Activated T-helper 1 cell treated with Interleukin-2 at 50 U/mL for 16 hours (primary cell): ENCODE measurements at regions not wholly inside any gene's neighbourhood (a gene's known extent, or its start where the extent isn't known, plus 50 kb on each side); places are given as distances from the start of the nearest gene placed in this dataset.
"Not testable (repeated sequence)": the region's sequence is repeated elsewhere in the genome, so short reads cannot be mapped to it uniquely, and the experiment has no call there.

Experiments
- DNase-seq: peaks from one replicate; pipeline ENCODE4 v3.0.0-alpha.2; 2020; ENCODE audit warnings: low read depth

DNA sequence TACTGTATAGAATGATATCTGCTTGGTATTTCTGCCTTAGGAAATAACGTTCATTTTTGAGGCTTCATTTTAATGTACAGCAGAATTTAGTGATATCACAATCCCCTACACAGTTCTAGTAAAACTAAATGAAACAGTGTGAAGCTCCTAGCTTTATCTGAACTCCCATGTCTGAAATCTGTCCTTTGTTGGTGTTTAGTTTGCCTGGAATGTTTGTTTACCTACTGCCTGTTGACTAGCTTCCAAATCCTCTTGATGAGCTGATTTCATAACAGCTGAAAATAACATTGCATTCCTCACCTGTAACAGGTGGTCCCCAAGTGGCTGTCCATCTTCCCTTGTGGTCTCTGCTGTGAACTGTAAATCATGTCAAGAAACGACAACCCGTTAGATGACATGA is 629.1 kb downstream of the TTLL7 start:
- DNase-seq, result not testable (repeated sequence)

DNA sequence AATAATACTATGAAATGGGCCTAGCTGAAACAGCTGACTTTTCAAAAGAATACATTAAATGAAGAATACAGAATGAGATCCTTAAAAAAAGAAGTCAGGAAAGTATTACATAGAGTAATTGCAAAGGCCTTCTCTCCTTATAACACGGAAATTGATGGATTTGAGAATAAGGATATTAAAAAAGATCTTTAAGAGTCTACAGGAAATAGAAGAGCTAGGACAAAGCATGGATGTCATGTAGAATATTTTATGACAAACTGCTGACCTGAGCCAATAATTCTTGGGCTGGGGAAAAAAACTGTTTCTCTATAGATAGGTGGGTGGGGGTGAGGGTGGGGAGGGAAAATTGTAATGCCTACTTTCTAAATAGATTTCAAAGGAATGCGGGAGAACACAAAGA is 633.6 kb downstream of the TTLL7 start:
- not testable (repeated sequence) for DNase-seq

DNA sequence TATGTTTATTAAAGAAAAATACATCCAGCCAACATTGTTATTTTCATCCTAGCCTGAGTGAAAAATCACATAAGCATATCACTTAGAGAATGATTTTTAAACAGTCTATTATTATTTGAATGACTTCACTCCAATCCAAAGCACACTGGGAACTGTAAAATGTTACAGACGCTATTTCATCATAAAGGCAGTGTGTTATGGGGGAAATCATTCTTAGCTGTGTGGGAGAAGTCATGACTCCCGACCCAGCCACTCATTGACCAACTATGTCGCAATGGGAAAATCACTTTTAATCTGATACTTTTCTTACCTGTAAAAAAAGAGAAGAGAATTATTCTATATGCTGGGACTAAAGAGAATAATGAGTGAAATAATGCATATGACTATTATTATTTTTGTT is 653.6 kb downstream of the TTLL7 start:
- DNase-seq, result not testable (repeated sequence)

DNA sequence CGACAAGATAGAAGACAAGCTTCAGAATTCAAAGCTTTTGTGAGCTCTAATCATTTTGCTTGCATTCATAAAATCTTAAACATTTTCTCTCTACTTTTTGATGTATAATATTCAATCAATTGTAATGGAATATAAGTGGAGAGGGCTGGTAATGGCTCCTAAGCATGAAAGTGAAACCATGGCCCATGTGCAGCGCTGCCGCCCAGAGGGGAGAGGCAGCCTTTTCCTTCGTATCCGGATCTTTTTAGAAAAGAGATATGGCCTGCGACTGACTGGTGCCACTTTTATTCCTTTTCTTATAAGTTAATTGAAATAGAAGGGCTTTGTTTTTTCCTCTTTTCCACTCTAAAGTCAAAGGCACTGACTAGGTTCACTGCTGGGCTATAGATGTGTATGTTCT is 655.2 kb downstream of the TTLL7 start:
- DNase-seq, result not testable (repeated sequence)

DNA sequence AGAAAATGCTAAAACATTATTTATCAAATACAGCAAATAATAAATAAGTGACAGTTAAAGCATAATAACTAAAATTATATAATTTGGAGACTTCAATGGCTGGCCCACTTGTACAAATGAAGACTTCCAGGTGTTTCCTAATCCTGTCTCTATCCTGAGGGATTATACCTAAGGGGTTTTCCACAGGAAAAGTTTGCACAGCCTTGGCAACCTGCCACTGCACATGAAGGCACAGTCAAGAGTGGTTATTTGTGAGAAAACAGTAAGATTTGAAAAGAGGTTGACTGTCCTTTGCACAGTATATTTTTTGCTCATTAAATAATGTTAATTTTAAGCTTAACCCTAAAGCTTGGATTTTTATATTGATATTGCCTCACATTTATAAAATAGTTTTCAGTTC is 655.9 kb downstream of the TTLL7 start:
- not testable (repeated sequence) for DNase-seq

DNA sequence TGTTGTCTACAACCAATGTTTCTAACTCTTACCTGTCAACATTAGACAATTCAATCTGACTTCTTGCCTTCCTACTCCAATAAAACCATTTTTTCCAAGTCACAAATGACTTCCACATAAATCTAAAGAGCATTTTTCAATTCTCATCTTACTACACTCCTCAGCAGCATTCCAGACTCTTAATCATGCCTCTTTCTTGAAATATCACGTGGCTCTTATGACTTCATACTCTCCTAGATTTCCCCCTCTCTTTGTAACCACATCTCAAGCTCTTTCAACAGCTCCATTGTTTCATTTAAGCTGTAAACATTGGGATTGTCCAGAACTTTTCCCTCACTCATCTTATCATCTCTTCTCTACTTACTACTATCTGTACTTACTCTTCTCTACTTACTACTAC is 666.6 kb downstream of the TTLL7 start:
- not testable (repeated sequence) for DNase-seq

DNA sequence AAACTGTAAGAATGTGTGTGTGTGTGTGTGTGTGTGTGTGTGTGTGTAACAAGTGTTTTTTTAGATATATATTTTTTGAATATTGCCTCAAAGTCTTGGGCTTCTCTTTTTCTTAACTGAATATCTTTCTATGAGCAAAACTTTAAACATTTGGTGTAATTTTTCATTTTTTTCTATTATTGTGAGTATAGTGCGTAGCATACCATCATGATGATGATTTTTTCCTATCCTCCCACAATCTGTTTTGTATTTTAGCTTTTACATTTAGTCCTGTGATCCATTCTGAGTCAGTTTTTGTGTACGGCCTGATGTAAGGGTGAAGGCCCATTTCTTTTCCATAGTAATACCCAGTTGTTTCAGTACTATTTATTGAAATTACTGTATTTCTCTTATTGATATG is 680.6 kb downstream of the TTLL7 start:
- no peak for DNase-seq

DNA sequence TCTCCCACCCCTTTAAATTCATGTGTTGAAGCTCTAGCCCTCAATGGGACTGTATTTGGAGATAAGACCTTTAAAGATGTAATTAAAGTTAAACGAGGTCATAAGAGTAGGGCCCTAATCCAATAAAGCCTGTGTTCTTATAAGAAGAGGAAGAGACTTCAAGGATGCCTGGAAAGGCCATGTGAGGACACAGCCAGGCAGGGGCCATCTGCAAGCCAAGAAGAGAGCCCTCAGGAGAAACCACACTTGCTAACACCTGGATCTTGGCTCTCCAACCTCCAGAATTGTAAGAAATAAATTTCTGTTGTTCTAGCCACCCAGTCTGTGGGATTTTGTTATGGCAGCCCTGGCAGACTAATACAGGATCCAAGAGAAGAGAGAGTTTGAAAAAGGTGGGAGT is 683.5 kb downstream of the TTLL7 start:
- not testable (repeated sequence) for DNase-seq

DNA sequence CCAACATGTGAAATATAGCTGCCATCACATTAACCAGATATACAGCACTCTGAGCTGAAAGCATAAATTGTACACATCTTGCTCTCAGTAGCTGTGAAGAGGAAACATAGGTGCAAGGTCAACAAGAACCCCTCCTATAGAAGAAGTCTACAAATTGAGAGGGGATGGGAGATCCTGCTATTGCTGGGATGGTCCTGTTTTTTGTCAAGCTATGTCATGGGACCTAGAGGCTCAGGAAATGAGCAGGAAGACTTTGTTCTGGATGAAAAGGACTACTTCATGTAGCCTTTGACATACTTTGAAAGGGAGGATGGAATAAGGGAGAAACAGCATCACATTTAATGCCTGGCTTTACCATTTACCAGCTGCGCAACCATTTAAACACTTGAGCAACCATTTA is 688.8 kb downstream of the TTLL7 start:
- not testable (repeated sequence) for DNase-seq

DNA sequence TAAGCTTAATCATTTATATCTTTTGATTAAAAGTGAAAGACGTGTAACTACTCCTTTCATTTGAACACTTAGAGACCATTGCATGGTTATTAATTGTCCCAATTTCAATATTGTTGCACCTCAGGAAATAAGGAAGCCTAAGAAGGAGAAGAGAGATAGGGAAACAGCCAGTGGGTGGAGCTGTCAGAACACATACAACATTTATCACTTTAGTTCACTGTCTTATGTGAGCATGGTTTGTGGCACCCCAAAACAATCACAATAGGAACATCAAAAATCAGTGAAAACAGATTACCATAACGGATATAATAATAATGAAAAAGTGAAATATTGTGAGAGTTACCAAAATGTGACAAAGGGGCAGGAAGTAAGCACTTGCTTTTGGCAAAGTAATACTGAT is 689.9 kb downstream of the TTLL7 start:
- not testable (repeated sequence) for DNase-seq

DNA sequence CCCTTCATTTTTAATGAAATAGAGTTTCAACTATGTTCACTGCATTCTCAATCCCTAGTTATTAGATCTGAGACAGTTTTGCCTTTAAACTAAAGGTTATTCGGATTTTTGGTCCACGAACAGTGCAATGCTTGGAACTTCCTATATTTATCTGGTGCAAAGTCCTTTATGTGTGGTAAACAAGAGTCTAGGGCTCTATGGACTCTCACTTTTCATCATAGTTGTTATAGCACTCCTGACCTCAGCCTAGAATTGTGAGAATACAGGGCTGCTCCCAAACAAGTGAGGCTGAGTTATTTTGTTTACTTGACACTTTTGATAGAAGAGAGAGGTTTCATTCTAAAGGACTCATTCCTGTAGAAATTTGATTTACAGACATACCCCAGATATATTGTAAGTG is 692.1 kb downstream of the TTLL7 start:
- not testable (repeated sequence) for DNase-seq

DNA sequence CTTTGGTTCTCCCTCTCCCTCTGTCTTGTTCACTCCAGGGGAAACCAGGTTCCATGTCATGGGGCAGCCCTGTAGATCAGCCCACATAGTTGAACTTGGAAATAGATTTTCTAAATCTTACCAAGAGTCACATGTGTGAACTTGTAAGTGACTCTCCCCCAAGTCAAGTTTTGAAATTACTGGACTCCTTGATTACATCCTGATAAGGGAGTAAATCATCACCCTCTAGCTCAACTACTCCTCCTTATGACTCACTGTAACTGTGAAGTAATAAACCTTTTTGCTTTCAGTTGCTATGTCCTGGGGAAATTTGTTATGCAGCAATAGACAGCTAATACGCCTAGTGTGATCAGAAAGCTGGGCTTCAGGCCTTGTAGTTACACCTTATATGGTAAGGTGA is 703.3 kb downstream of the TTLL7 start:
- not testable (repeated sequence) for DNase-seq

DNA sequence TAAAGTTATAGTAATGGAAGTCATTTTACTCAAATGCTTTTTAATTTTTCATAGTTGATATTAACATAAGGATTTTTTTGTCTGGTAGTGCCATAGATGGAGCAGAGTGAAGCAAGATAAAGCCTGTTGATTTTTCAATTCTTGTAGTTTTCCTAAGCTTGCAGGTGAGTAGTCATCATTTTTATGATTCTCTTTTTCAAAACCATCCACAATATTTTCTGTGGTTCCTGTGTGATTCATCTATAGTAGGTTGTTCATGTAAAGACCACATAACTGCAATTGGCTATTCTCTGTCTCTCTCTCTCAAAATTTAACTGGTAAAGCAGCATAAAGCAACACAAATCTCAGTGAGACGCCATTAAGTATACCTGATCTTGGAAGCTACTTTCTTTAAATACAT is 711.5 kb downstream of the TTLL7 start:
- DNase-seq, result not testable (repeated sequence)

DNA sequence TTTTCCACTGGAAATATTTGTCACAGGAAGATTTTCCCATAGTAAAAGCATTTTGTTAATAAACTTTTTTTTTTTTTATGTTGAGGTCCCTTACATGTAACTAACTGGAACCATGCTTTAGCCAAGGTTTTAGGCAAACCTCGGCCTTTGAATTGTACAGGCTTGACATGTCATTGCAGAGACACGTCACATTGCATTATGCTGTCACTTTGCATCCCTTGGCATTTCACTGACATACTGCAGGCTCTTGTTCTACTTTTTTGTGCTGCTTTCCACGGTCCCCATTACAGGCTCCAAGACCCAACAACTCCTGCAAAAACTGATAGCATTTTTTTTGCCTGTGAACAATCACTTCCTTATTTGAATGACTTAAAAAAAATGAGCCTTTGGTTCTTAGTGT is 724.3 kb downstream of the TTLL7 start:
- not testable (repeated sequence) for DNase-seq

DNA sequence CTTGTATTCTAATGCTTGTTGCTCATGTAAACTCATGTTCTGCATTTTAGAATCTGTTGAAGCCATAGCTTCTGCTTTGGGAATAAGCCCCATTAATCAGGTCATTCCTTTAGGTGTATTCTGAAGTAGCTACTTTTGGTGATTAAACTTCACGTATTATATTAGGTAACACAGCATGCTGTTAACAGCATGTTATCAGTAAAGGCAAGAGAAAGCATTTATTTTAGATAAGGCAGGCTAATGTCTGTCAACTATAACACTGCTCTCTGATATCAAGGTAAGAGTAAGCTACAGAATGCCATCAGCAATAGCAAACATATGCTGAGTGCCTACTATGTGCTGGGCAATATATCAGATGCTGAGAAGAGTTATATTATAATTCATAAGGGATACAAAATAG is 726.4 kb downstream of the TTLL7 start:
- DNase-seq, result not testable (repeated sequence)

DNA sequence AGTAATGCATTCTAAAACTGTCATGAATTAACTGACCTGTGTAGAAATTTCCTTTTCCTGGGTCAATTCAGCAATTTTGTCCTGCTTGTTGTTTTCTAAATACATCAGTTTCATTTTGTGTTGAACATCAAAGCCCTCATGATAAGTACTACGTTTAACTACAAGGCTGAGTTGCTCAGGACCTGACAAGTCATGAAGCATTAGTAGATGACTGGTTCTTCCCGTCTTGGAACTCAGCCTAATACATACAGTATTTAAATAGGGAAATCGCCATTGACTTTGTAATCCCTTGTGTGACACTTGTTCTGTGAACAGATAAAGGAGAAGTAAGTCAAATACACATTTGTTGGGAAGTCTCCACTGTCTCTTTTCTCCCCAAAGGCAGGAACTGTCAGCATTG is 727.1 kb downstream of the TTLL7 start:
- DNase-seq, result not testable (repeated sequence)

DNA sequence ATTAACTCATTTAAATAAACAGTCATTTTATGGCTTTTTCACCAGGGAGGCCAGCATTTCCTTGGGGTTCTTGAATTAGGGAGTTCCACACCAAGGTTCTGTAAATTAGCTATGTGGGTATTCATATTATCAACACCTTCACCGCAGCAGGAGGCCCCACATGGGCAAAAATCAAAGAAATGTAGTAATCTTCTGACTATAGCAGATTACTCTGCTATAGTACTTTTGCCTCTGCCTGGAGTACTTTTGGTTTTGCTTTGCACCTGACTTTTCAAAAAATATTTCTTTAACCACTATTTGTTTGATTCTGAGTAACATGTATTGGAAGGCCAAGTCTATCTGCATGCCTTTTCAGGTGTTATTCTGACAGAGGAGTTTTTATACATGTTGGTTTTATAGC is 728.1 kb downstream of the TTLL7 start:
- not testable (repeated sequence) for DNase-seq

DNA sequence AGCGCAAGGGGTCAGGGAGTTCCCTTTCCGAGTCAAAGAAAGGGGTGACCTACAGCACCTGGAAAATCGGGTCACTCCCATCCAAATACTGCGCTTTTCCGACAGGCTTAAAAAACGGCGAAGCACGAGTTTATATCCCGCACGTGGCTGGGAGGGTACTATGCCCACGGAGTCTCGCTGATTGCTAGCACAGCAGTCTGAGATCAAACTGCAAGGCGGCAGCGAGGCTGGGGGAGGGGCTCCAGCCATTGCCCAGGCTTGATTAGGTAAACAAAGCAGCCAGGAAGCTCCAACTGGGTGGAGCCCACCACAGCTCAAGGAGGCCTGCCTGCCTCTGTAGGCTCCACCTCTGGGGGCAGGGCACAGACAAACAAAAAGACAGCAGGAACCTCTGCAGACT is 735.1 kb downstream of the TTLL7 start:
- DNase-seq, result not testable (repeated sequence)

DNA sequence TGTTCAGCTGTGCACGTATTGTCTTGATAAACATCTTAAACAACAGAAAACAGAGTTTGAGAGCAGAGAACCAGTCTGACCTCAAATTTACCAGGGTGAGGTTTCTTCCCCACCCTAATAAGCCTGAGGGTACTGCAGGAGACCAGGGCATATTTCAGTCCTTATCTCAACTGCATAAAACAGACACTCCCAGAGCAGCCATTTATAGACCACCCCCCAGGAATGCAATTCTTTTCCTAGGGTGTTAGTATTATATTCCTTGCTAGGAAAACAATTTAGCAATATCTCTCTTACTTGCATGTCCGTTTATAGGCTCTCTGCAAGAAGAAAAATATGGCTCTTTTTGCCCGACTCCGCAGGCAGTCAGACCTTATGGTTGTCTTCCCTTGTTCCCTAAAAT is 747.2 kb downstream of the TTLL7 start:
- not testable (repeated sequence) for DNase-seq

DNA sequence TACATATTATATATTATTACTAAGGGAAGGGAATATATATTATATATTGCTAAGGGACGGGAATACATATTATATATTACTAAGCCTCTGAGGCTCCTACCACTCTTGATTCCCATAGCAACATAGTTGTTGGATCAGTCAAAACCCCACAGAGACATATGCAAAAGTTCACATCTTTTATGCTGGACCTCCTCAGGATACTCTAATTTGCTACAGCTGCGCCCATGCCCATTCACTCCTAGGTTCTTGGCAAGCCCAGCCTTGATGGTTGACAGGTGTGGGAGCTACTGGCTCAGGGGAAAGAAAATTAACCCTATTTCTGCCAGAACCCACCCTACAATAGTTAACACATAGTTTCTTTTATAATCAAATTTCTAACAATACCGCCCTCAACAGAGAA is 752.2 kb downstream of the TTLL7 start:
- not testable (repeated sequence) for DNase-seq

DNA sequence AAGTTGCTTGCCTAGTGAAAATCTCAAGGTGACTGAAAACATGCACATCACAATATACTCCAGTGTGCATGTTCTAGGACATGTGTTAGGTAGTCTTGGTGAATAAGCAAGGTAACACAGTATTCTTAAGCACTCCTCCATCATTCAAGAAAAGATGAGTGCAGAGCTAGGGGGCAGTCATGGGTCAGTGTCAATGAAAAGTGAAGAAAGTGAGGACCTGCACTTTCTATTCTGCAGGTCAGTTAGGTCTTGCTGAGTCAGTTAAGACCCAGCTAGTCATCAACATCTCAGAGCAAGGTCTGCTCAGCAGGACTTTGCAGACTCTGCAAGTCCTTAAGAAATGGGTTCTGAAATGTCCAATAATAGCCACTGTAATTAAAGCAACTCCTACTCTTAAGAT is 754.1 kb downstream of the TTLL7 start:
- not testable (repeated sequence) for DNase-seq

DNA sequence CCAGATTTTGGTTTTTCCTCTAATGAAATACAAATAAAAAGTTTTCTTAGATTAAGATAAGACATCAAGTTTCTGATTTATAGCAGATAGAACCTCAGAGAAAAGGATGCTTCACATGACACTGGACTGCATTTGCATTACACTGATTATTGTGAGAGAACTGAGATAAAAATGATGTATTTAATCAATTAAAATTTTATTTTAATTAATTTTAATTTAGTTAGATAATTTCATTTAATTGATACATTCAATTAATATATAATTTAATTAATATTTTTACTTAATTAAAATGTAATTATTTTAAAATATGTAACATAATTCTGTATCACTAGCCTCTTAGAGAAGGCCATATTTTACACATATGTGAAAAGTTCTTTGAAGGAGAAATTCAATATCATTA is 759.4 kb downstream of the TTLL7 start:
- not testable (repeated sequence) for DNase-seq

DNA sequence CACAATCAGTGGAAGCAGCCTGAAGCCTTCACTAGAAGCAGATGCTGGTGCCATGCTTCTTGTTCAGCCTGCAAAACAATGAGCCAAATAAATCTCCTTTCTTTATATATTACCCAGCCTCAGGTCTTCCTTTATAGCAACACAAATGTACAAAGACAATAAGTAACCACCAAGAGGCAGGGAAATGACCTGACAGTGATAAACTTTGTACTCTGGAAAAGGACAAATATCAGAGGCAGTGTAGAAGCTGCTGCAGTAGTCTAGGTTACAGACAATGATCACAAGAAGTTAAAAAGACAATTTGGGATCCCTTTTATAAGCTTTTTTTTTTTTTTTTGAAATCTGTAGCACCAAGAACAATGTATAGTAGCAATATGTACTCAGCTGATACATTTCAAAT is 760.3 kb downstream of the TTLL7 start:
- not testable (repeated sequence) for DNase-seq

DNA sequence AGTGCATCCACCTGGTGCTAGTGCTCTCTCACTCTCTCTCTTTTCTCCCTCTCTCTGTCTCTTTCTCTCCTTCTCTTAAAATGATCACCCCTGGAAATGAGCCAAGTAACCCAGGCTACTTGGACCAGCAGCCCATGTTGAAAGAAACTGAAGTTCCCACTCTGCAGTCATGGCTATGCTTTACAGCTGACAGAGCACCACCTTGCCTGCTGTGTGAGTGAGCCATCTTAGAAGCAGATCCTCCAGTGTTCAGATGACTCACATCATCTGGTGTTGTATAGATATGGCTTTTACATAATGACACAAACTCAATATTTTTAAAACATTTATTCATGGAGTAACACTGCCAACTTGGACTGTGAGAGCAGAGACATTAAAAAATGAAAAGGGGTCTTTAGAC is 779.1 kb downstream of the TTLL7 start:
- not testable (repeated sequence) for DNase-seq
